Spleen (tissue), 11 donors: ENCODE measurements at regions not wholly inside any gene's neighbourhood (a gene's known extent, or its start where the extent isn't known, plus 50 kb on each side); places are given as distances from the start of the nearest gene placed in this dataset.

Source experiments
- DNase-seq: peaks from one replicate; pipeline ENCODE4 v3.0.0-alpha.2; 2020
- H3K27ac ChIP-seq, 8 donors: fragments of 200-600 bp; sonication (generic) in 7 of 8; 1 replicate in 4 of 8; 2 replicates in 4 of 8; pipeline versions ENCODE4 v1.5.0 to v1.8.0; 2016 to 2021; ENCODE audit warnings: inconsistent platforms in 4 of 8, mild to moderate bottlenecking in 4 of 8, moderate library complexity in 1 of 8
- H3K27me3 ChIP-seq, 7 donors: fragments of 200-600 bp; sonication (generic) in 6 of 7; replicated peaks in 1 of 7; 1 replicate in 4 of 7; 2 replicates in 3 of 7; pipeline versions ENCODE4 v1.5.0 to v1.8.0; 2016 to 2021; ENCODE audit warnings: inconsistent platforms in 3 of 7, mild to moderate bottlenecking in 1 of 7
- H3K36me3 ChIP-seq, 6 donors: fragments of 200-600 bp; sonication (generic) in 5 of 6; 1 replicate in 4 of 6; 2 replicates in 2 of 6; pipeline versions ENCODE4 v1.5.0 to v1.8.0; 2016 to 2021; ENCODE audit warnings: inconsistent platforms in 2 of 6
- H3K4me1 ChIP-seq, 6 donors: fragments of 200-600 bp; sonication (generic) in 5 of 6; 1 replicate in 3 of 6; 2 replicates in 3 of 6; pipeline versions ENCODE4 v1.5.0 to v1.8.0; 2016 to 2021; ENCODE audit warnings: inconsistent platforms in 3 of 6
- H3K4me3 ChIP-seq, 8 donors: fragments of 200-600 bp; sonication (generic) in 7 of 8; 1 replicate in 4 of 8; 2 replicates in 4 of 8; pipeline versions ENCODE4 v1.5.0 to v1.8.0; 2016 to 2021; ENCODE audit warnings: inconsistent platforms in 4 of 8, mild to moderate bottlenecking in 4 of 8, moderate library complexity in 2 of 8
- H3K9me3 ChIP-seq, 8 donors: fragments of 200-600 bp; sonication (generic) in 7 of 8; 1 replicate in 4 of 8; 2 replicates in 4 of 8; pipeline versions ENCODE4 v1.5.0 to v1.8.0; 2016 to 2021; ENCODE audit warnings: inconsistent platforms in 4 of 8
- CTCF ChIP-seq, 11 experiments: fragments of 200-600 bp in 7 of 11; fragments of 450-650 bp in 4 of 11; sonication (generic) in 4 of 11; IDR thresholded peaks in 8 of 11; conservative IDR thresholded peaks in 3 of 11; 1 replicate in 7 of 11; 2 replicates in 4 of 11; pipeline versions ENCODE4 v1.4.0 to v1.8.0; 2016 to 2021; ENCODE audit warnings: antibody characterized with exemption in 11 of 11, inconsistent platforms in 4 of 11, mild to moderate bottlenecking in 1 of 11
- POLR2A ChIP-seq, 3 donors: fragments of 450-650 bp; IDR thresholded peaks; one replicate each; pipeline ENCODE4 v1.5.1; 2017; ENCODE audit warnings: antibody characterized with exemption in 3 of 3, mild to moderate bottlenecking in 1 of 3
- POLR2AphosphoS5 ChIP-seq, 3 donors: sonication (generic); formaldehyde crosslinking; IDR thresholded peaks; one replicate each; pipeline ENCODE4 v1.5.1; 2017; ENCODE audit warnings: antibody characterized with exemption in 3 of 3
- WGBS, 5 donors: extraction: QIAGEN DNeasy Blood & Tissue Kit in 3 of 5; methylation state at CpG; one replicate each; pipeline versions ENCODE4 v1.1.5 to v1.1.7; 2013 to 2018; 5-methylcytosine and 5-hydroxymethylcytosine counted together
- intact Hi-C: fragments of 100-400 bp; cut with DNase I; formaldehyde crosslinking; loops from one replicate; pipeline ENCODE4 v1.15.0; 2023; ENCODE audit warnings: low total_unique reads
- donor health status: healthy with polysubstance abuse.
- donor health status: DM: no; HTN: no; CAD: no; lungs with moderate emphysema.
- donor health status: DM: no; HTN: no; CAD: no.
- donor health status: Bipolar disorder and iron deficiency.
- donor health status: healthy.
- donor health status: DM: no; HTN: no; CAD: no.
- donor health status: DM: yes; HTN: yes; CAD: no.

- Histone ChIP-seq H3K4me3 (no peak overlapping the region), H3K27me3 (no peaks in the 10 kb centered on the region), H3K9me3 (no peaks in the 10 kb centered on the region), H3K27ac (peak overlapping the region in 3 of 8 donors; percentile 29 to 50 (median 32)), H3K36me3 (no peaks in the 10 kb centered on the region), H3K4me1 (no peaks in the 10 kb centered on the region)
- no peak for TF ChIP-seq POLR2AphosphoS5 (IDR thresholded peaks at IDR 0.05)
- TF ChIP-seq CTCF (IDR thresholded peaks at IDR 0.05 in 8 of 11, conservative IDR thresholded peaks at IDR 0.05 in 3 of 11) = no peak
- TF ChIP-seq POLR2A (IDR thresholded peaks at IDR 0.05) = no peak
- WGBS, 5 donors = 66 to 70% (median 69%) methylated on average over 5 of the region's 5 CpGs
- DNase-seq = no peak
- intact Hi-C loops = no loop called here
These were observed 318.3 kb upstream of the ITGA1 start for GRCh38 chr5:52469420-52469819.

- no peaks in the 10 kb centered on the region for H3K27me3 ChIP-seq
- intact Hi-C loops = no loop called here
- DNase-seq = no peak
- H3K9me3 ChIP-seq = no peaks in the 10 kb centered on the region
- H3K4me3 ChIP-seq = no peak overlapping the region
- H3K36me3 ChIP-seq = no peaks in the 10 kb centered on the region
- TF ChIP-seq CTCF (IDR thresholded peaks at IDR 0.05 in 8 of 11, conservative IDR thresholded peaks at IDR 0.05 in 3 of 11) = no peak
- H3K4me1 ChIP-seq = no peaks in the 10 kb centered on the region
- peak overlapping the region in 3 of 8 donors; percentile 29 to 50 (median 32) for H3K27ac ChIP-seq
- WGBS, 5 donors = 15 to 25% (median 20%) methylated on average over 1 of the region's 1 CpG
These were observed 317.9 kb upstream of the ITGA1 start for GRCh38 chr5:52469835-52470234.

GRCh38 chr5:52476346-52476745, 311.4 kb upstream of the ITGA1 start:
- intact Hi-C loops = no loop called here
- Histone ChIP-seq H3K27ac (no peak overlapping the region), H3K4me1 (no peaks in the 10 kb centered on the region), H3K9me3 (no peaks in the 10 kb centered on the region), H3K4me3 (no peak overlapping the region), H3K36me3 (no peaks in the 10 kb centered on the region), H3K27me3 (no peaks in the 10 kb centered on the region)
- 77 to 97% (median 96%) methylated on average over 1 of the region's 1 CpG for WGBS, 5 donors
- DNase-seq = no peak
- no peak for TF ChIP-seq CTCF (IDR thresholded peaks at IDR 0.05 in 8 of 11, conservative IDR thresholded peaks at IDR 0.05 in 3 of 11)
- TF ChIP-seq POLR2A (IDR thresholded peaks at IDR 0.05) = no peak
- TF ChIP-seq POLR2AphosphoS5 (IDR thresholded peaks at IDR 0.05) = no peak

GRCh38 chr5:52481201-52481600, 306.5 kb upstream of the ITGA1 start:
- no peaks in the 10 kb centered on the region for H3K9me3 ChIP-seq
- WGBS, 5 donors = 66 to 88% (median 73%) methylated on average over 1 of the region's 1 CpG
- no peaks in the 10 kb centered on the region for H3K4me1 ChIP-seq
- intact Hi-C loops = no loop called here
- H3K27ac ChIP-seq = no peak overlapping the region
- H3K36me3 ChIP-seq = no peaks in the 10 kb centered on the region
- DNase-seq = no peak
- H3K27me3 ChIP-seq = no peaks in the 10 kb centered on the region
- TF ChIP-seq POLR2AphosphoS5 (IDR thresholded peaks at IDR 0.05) (no peak), POLR2A (IDR thresholded peaks at IDR 0.05) (no peak), CTCF (IDR thresholded peaks at IDR 0.05 in 8 of 11, conservative IDR thresholded peaks at IDR 0.05 in 3 of 11) (no peak)
- H3K4me3 ChIP-seq = no peak overlapping the region
